GM12892 (cell line): ENCODE measurements at regions not wholly inside any gene's neighbourhood (a gene's known extent, or its start where the extent isn't known, plus 50 kb on each side); places are given as distances from the start of the nearest gene placed in this dataset.

Experiments used
- POLR2A ChIP-seq: IDR thresholded peaks from 2 replicates; pipeline ENCODE4 v1.6.1; 2011; ENCODE audit warnings: low read depth, low read length, control low read depth
- POLR2AphosphoS5 ChIP-seq: IDR thresholded peaks from 2 replicates; pipeline ENCODE4 v1.6.1; 2011; ENCODE audit warnings: low read depth, low read length, control low read depth

- TF ChIP-seq POLR2A (no peak), POLR2AphosphoS5 (no peak)
These were observed 63.8 kb downstream of the FAM241B start for GRCh38 chr10:69693886-69694285.
